ENCODE measurements at regions not wholly inside any gene's neighbourhood (a gene's known extent, or its start where the extent isn't known, plus 50 kb on each side); places are given as distances from the start of the nearest gene placed in this dataset.

DNA sequence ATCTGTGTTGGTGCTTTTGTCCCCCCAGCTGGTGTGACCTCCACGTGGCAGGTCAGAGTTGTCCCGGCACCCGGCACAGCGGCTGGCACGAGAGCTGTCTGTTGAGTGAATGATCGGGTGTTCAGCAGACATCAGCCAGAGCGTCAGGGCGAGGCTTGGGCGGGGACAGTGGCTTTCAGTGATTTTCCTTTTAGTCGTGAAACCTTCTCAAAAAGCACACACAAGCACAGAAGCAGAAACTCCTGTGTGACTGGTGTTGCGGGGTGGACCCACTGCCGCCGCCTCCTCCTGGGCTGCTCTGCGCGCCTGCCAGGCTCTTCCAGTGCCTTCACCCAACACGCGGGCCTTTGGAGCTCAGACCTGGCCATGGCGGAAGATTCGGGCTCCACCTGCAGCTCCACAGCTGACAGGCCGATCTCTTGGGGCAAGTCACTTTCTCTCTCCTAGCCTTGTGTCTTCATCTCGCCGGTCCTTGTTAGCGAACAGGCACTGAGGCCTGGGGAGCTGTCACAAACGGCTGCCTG lies 51.4 kb upstream of the HGFAC start:
- TF ChIP-seq, protein P1, sequence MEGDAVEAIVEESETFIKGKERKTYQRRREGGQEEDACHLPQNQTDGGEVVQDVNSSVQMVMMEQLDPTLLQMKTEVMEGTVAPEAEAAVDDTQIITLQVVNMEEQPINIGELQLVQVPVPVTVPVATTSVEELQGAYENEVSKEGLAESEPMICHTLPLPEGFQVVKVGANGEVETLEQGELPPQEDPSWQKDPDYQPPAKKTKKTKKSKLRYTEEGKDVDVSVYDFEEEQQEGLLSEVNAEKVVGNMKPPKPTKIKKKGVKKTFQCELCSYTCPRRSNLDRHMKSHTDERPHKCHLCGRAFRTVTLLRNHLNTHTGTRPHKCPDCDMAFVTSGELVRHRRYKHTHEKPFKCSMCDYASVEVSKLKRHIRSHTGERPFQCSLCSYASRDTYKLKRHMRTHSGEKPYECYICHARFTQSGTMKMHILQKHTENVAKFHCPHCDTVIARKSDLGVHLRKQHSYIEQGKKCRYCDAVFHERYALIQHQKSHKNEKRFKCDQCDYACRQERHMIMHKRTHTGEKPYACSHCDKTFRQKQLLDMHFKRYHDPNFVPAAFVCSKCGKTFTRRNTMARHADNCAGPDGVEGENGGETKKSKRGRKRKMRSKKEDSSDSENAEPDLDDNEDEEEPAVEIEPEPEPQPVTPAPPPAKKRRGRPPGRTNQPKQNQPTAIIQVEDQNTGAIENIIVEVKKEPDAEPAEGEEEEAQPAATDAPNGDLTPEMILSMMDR (IDR thresholded peaks at IDR 0.05; ENCODE audit: low read length): no peak
- TF ChIP-seq EZH2 (optimal IDR thresholded peaks at IDR 0.05; ENCODE audit: low read depth, low read length) (no peak), EZH2phosphoT487 (IDR thresholded peaks at IDR 0.05; ENCODE audit: low read length) (no peak)
